Activated T-cell treated with anti-CD3 and anti-CD28 coated beads, Interleukin-2, amount 50 U/mL, for 72 hours (primary cell): ENCODE measurements at regions not wholly inside any gene's neighbourhood (a gene's known extent, or its start where the extent isn't known, plus 50 kb on each side); places are given as distances from the start of the nearest gene placed in this dataset.
"Not testable (repeated sequence)": the region's sequence is repeated elsewhere in the genome, so short reads cannot be mapped to it uniquely, and the experiment has no call there.

Experiments
- ATAC-seq, 2 donors: fragments of 150-1000 bp; cut with Tn5 transposase; replicated peaks in 1 of 2; 2 replicates each; pipeline ENCODE4 v1.10.0; 2021; ENCODE audit warnings: moderate library complexity in 2 of 2, mild to moderate bottlenecking in 1 of 2
- DNase-seq, 2 donors: peaks; one replicate each; pipeline ENCODE4 v3.0.0; 2021 to 2022; ENCODE audit warnings: mixed read lengths in 1 of 2
- H3K27ac Mint-ChIP-seq: one replicate; pipeline ENCODE4 v1.8.0; 2022; ENCODE audit warnings: mild to moderate bottlenecking, moderate library complexity, mixed read lengths
- H3K27me3 Mint-ChIP-seq: one replicate; pipeline ENCODE4 v1.8.0; 2022; ENCODE audit warnings: low read depth, mixed read lengths
- H3K36me3 Mint-ChIP-seq, 2 donors: one replicate each; pipeline ENCODE4 v1.8.0; 2022; ENCODE audit warnings: mixed read lengths in 2 of 2, mild to moderate bottlenecking in 1 of 2; ENCODE audit not compliant: insufficient read depth in 2 of 2
- H3K4me1 Mint-ChIP-seq: one replicate; pipeline ENCODE4 v1.8.0; 2022; ENCODE audit warnings: low read depth, mixed read lengths
- H3K4me3 Mint-ChIP-seq, 2 donors: one replicate each; pipeline ENCODE4 v1.8.0; 2022; ENCODE audit warnings: mild to moderate bottlenecking in 2 of 2, mixed read lengths in 2 of 2, moderate library complexity in 2 of 2
- H3K9me3 Mint-ChIP-seq, 2 donors: one replicate each; pipeline ENCODE4 v1.8.0; 2022; ENCODE audit warnings: mixed read lengths in 2 of 2

DNA sequence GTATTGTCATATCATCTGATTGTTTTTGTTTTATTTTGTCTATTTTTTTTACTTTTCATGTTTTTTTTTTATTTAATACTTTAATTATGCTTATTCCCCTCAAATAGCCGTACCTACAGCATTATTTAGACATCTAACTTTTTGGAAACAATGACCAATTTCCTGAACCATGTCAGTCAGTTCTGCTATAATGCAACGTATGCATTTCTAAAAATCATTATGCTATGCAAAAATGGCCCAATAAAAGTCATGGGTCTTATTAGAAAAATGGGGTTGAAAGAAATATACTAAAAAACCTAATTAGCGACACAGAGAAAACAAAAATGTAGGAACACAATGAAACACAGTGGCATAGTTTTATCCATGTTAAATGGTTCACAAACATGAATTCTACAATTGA is 1454.7 kb downstream of the GRIK2 start:
- no peak for ATAC-seq
- Mint-ChIP-seq H3K9me3 (peaks cover 1 to 3% of the 10 kb centered on the region in 2 donors), H3K4me3 (no peak overlapping the region), H3K4me1 (no peaks in the 10 kb centered on the region), H3K36me3 (no peaks in the 10 kb centered on the region), H3K27me3 (no peaks in the 10 kb centered on the region), H3K27ac (no peak overlapping the region)
- DNase-seq = no peak

DNA sequence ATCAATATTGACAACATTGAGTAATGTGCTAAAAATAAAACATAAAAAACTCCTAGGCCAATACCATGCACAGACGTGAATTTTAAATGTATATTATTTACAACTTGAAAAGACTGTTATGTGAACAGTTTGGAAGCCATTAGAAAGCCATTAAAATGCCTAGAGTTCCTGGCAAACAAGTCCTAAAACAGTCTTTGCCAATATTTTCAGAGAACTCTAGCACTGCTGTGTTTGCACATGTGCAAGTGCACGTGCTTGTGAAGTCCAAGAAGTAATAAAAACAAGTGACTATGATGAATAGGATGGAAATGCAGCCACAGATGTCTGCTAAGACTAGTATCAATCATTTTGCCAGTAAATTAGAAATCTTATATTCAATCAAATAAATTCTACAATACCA is 1447.6 kb downstream of the GRIK2 start:
- Mint-ChIP-seq H3K9me3 (peaks cover 1 to 3% of the 10 kb centered on the region in 2 donors), H3K4me1 (no peaks in the 10 kb centered on the region), H3K4me3 (no peak overlapping the region), H3K27me3 (no peaks in the 10 kb centered on the region), H3K36me3 (no peaks in the 10 kb centered on the region), H3K27ac (no peak overlapping the region)
- ATAC-seq (no peak), DNase-seq (no peak)

DNA sequence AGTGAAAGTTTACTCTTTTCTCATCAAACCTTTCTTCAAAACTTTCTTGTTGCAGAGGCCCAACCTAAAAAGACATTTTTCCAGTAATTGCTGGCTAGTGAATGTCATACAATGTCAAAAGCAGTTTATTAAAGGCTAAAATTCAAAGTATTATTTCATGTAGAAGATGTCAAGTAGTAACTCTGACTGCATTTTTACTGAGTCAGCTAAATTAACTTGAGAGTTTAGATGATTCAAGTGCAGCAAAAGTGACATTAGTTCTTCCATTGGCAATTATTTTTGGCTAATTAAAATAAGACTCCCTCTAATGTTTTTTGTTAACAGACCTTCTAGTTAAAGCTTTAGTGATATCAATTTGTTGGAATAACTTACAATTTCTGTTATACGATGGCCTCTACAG is 1438.5 kb downstream of the GRIK2 start:
- Mint-ChIP-seq H3K27ac (no peak overlapping the region), H3K4me1 (no peaks in the 10 kb centered on the region), H3K36me3 (no peaks in the 10 kb centered on the region), H3K27me3 (no peaks in the 10 kb centered on the region), H3K9me3 (peaks cover 2 to 5% of the 10 kb centered on the region in 2 donors), H3K4me3 (no peak overlapping the region)
- DNase-seq (no peak), ATAC-seq (no peak)

DNA sequence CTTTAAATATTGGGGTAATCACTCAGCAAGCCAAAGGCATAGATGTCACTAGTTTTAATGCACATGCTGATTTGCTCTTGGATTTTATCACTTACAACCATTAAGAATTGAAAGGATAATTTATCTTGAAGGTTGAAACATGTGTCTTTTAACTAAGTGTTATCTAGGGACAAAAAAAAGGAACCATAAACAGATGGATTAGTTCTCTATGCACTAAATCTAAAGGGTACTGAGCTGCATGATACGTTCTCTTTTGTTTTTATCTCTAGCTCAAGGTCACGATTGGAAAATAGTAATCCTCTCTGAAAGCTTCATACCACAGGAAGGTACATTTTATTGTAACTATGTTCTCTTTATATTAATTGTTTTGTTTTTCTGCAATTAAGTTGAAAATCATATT is 1426.6 kb downstream of the GRIK2 start:
- ATAC-seq (no peak), DNase-seq (no peak)
- H3K4me1 Mint-ChIP-seq = no peaks in the 10 kb centered on the region
- H3K9me3 Mint-ChIP-seq = no peaks in the 10 kb centered on the region
- no peaks in the 10 kb centered on the region for H3K36me3 Mint-ChIP-seq
- H3K27me3 Mint-ChIP-seq = no peaks in the 10 kb centered on the region
- no peak overlapping the region for H3K27ac Mint-ChIP-seq
- no peak overlapping the region for H3K4me3 Mint-ChIP-seq

DNA sequence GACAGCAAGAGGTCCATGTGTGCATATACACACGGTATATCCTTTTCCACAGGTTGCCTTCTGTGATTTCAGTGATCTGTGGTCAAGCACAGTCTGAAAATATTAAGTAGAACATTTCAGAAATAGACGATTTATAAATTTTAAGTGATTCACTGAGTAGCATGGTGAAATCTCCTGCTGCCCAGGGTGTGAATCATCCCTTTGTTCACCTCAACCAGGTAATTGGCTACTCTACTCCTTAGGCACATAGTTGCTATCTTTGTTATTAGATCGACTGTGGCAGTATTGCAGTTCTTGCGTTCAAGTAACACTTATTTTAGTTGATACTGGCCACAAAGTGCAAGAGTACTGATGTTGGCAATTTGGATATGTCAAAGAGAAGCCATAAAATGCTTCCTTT is 1421.7 kb downstream of the GRIK2 start:
- ATAC-seq = no peak
- no peaks in the 10 kb centered on the region for H3K4me1 Mint-ChIP-seq
- H3K27ac Mint-ChIP-seq = no peak overlapping the region
- no peak overlapping the region for H3K4me3 Mint-ChIP-seq
- peaks cover 0 to 1% of the 10 kb centered on the region in 2 donors for H3K9me3 Mint-ChIP-seq
- no peak for DNase-seq
- no peaks in the 10 kb centered on the region for H3K36me3 Mint-ChIP-seq
- H3K27me3 Mint-ChIP-seq = no peaks in the 10 kb centered on the region

DNA sequence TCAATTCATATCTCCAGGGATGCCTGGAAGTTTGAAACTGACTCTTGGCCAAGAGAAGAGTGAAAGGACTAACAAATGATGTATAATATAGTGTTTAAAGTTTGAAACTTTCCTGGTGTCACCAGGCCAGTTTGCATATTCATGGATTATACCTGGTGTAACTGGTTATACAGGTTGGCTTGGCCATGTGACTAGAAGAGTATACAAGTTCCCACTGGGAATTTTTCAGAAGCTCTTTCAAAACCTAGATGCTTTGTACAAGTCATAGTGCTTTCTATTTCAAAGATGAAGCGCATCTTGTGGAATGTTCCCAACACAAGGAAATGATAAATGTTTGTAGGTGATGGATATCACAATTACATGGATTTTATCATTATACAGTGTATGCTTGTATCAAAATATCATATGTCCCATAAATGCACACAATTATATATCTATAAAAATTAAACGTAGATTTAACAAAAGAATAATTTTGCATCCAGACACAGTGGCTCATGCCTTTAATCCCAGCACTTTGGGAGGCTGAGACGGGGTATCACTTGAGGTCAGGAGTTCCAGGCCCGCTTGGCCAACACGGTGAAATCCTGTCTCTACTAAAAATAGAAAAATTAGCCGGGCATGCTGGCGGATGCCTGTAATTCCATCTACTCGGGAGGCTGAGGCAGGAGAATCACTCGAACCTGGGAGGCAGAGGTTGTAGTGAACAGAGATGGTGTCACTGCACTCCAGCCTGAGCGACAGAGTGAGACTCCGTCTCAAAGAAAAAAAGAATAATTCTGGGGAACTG is 1420.2 kb downstream of the GRIK2 start:
- Mint-ChIP-seq H3K36me3 (no peaks in the 10 kb centered on the region), H3K4me1 (no peaks in the 10 kb centered on the region), H3K27me3 (no peaks in the 10 kb centered on the region), H3K9me3 (peaks cover 0 to 1% of the 10 kb centered on the region in 2 donors), H3K4me3 (no peak overlapping the region), H3K27ac (no peak overlapping the region)
- DNase-seq (no peak), ATAC-seq (no peak)

DNA sequence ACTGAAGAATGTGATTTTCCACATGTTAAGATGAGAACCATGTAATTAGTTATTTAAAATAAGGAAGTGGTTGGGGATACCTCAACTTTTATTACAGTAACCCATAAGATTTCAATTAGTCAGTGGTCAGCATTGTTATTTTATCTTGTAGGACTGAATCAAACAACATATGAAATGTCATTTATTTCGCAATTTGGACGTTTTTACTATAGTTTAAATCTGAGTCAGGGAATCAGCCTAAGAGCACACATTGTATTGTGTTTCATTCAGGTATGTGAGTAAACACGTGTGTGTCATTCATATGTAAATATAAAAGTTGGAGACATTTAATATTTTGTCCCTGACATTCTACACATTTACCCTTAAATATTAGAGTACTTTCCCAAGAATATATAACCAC is 1418.7 kb downstream of the GRIK2 start:
- no peak overlapping the region for H3K27ac Mint-ChIP-seq
- DNase-seq = no peak
- no peak overlapping the region for H3K4me3 Mint-ChIP-seq
- no peaks in the 10 kb centered on the region for H3K4me1 Mint-ChIP-seq
- H3K27me3 Mint-ChIP-seq = no peaks in the 10 kb centered on the region
- peaks cover 0 to 1% of the 10 kb centered on the region in 2 donors for H3K9me3 Mint-ChIP-seq
- ATAC-seq = no peak
- H3K36me3 Mint-ChIP-seq = no peaks in the 10 kb centered on the region

DNA sequence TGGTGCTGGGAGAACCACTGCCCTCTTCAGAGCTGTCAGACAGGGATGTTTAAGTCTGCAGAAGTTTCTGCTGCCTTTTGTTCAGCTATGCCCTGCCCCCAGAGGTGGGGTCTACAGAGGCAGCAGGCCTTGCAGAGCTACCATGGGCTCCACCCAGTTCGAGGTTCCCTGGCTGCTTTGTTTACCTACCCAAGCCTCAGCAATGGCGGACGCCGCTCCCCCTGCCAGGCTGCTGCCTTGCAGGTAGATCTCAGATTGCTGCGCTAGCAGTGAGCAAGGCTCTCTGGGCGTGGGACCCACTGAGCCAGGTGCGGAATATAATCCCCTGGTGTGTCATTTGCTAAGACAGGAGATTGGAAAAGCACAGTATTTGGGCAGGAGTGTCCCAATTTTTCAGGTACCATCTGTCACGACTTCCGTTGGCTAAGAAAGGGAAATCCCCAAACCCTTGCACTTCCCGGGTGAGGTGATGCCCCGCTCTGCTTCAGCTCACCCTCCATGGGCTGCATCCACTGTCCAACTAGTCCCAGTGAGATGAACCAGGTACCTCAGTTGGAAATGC is 1415.5 kb downstream of the GRIK2 start:
- H3K36me3 Mint-ChIP-seq, DNase-seq, H3K4me1 Mint-ChIP-seq, H3K27me3 Mint-ChIP-seq, H3K4me3 Mint-ChIP-seq, ATAC-seq, H3K9me3 Mint-ChIP-seq, H3K27ac Mint-ChIP-seq: not testable (repeated sequence)

DNA sequence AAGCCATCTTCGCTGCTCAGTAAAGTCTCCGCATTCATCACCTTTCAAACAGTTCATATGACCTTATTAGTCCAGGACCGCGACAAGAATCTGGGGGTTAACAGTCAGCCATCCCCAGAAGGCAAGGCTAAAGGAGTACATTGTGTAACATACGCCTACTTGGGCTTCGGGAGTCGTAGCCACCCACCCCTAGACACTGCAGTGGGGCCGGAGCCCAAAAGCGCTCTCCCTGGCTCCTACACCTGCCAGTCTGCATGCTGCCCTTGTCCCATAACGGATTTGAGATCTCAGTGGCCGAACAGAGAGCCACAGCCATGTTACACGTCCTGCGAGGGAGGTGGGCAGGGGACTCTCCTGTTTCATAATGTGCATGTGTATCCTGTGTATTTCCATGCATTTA is 1405.5 kb downstream of the GRIK2 start:
- Mint-ChIP-seq H3K27ac (no peak overlapping the region), H3K27me3 (no peaks in the 10 kb centered on the region), H3K4me3 (no peak overlapping the region), H3K36me3 (no peaks in the 10 kb centered on the region), H3K4me1 (no peaks in the 10 kb centered on the region), H3K9me3 (peaks cover 0 to 5% of the 10 kb centered on the region in 2 donors)
- ATAC-seq (no peak), DNase-seq (no peak)

DNA sequence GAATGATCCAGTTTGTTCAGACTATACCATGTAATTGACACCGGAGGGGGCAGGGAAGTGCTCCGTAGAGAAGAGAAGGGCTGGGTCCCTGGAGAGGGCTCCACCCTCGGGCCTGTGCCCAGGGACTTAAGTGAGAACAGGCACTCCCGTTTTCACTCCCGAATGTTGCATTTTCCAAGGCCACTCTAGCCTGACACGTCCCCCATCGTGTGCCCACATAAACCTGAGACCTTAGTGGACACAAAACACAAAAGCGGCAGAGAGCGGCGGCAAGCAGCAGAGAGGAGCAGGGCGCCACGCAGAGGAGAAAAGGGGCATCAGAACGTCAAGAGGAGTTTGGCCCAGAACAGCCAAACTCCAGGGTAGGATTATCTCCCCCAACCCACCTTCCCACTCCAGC is 1405.1 kb downstream of the GRIK2 start:
- Mint-ChIP-seq H3K27ac (no peak overlapping the region), H3K4me1 (no peaks in the 10 kb centered on the region), H3K4me3 (no peak overlapping the region), H3K36me3 (no peaks in the 10 kb centered on the region), H3K9me3 (peaks cover 0 to 5% of the 10 kb centered on the region in 2 donors), H3K27me3 (no peaks in the 10 kb centered on the region)
- DNase-seq (no peak), ATAC-seq (no peak)

DNA sequence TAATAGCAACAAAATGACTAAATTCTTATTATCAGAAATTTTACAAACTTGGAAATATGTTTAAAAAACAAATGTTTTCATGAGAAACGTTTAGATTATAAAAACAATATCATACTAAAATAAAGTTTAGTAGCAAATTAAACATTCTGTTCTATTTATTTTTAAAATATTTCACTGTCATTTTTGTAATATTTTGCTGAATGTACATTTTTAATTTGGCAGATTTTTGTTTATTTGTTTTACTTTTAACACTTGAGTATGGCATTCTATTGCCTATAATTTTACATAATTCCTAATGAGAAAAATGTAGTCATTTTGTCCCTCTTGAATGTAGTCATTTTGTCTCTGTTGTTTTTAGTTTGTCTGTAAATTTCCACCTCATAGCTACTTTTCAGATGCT is 1400.2 kb downstream of the GRIK2 start:
- no peaks in the 10 kb centered on the region for H3K27me3 Mint-ChIP-seq
- H3K4me3 Mint-ChIP-seq = no peak overlapping the region
- peaks cover 0 to 1% of the 10 kb centered on the region in 2 donors for H3K9me3 Mint-ChIP-seq
- no peaks in the 10 kb centered on the region for H3K4me1 Mint-ChIP-seq
- ATAC-seq = no peak
- H3K27ac Mint-ChIP-seq = no peak overlapping the region
- no peak for DNase-seq
- H3K36me3 Mint-ChIP-seq = no peaks in the 10 kb centered on the region

DNA sequence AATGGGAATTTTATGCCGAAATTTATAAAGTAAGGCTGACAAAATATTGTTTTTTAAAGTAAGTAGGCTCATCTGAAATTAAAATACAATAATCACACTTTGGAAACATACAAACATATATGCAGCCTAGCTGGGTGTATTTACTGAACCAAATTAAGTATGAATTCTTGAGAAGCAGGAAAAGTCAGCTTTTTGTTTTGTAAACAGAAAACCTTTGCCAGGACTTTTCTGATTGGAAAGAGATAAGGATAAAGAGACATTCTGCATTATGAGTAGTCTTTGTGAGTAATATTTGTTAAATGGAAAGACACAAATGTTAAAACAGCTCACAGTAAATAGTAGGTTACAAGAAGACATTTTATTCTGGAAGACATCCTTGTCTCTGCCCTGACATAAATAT is 1380.8 kb downstream of the GRIK2 start:
- H3K36me3 Mint-ChIP-seq = no peaks in the 10 kb centered on the region
- H3K9me3 Mint-ChIP-seq = peaks cover 0 to 4% of the 10 kb centered on the region in 2 donors
- H3K4me1 Mint-ChIP-seq = no peaks in the 10 kb centered on the region
- H3K27ac Mint-ChIP-seq = no peak overlapping the region
- H3K4me3 Mint-ChIP-seq = no peak overlapping the region
- no peak for ATAC-seq
- H3K27me3 Mint-ChIP-seq = no peaks in the 10 kb centered on the region
- DNase-seq = no peak

DNA sequence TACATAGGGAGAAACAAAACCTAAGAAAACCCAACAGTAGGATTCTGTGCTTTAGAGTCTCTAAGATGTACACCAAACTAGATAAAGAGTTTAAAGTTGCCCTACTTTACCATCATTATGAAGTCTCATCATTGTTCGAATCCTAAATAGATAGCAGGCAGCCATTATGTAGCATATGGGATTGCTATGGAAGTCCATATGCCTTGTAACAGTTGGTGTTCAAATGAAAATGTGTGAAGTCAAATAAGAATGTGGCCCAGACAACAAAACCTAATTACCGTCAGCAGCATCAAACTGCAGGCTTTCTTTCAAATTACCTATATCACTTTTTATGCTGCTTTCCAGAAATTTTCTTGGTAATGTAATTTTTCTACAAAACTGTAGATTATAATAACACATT is 1380.1 kb downstream of the GRIK2 start:
- Mint-ChIP-seq H3K27ac (no peak overlapping the region), H3K4me1 (no peaks in the 10 kb centered on the region), H3K27me3 (no peaks in the 10 kb centered on the region), H3K4me3 (no peak overlapping the region), H3K36me3 (no peaks in the 10 kb centered on the region), H3K9me3 (peaks cover 2 to 4% of the 10 kb centered on the region in 2 donors)
- ATAC-seq (no peak), DNase-seq (no peak)

DNA sequence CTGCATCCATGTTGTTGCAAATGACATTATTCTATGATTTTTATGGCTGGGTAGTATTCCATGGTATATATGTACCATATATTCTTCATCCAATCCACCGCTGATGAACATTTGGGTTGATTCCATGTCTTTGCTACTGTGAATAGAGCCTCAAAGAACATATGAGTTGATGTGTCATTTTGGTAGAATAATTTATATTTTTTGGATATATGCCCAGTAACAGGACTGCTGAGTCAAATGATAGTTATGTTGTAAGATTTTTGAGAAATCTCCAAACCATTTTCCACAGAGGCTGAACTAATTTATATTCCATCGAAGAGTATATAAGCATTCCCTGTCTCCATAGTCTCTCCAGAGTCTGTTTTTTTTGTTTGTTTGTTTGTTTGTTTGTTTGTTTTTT is 1373.5 kb downstream of the GRIK2 start:
- H3K27ac Mint-ChIP-seq = no peak overlapping the region
- H3K36me3 Mint-ChIP-seq = no peaks in the 10 kb centered on the region
- H3K27me3 Mint-ChIP-seq = no peaks in the 10 kb centered on the region
- ATAC-seq (no peak), DNase-seq (no peak)
- H3K4me1 Mint-ChIP-seq = no peaks in the 10 kb centered on the region
- peaks cover 6 to 8% of the 10 kb centered on the region in 2 donors for H3K9me3 Mint-ChIP-seq
- H3K4me3 Mint-ChIP-seq = no peak overlapping the region
